NCI-H2171 treated with DMSO at 0.1 percent for 48 hours (cell line): ENCODE measurements at regions not wholly inside any gene's neighbourhood (a gene's known extent, or its start where the extent isn't known, plus 50 kb on each side); places are given as distances from the start of the nearest gene placed in this dataset.
"Not testable (repeated sequence)": the region's sequence is repeated elsewhere in the genome, so short reads cannot be mapped to it uniquely, and the experiment has no call there.

Source experiments
- DNase-seq: peaks from one replicate; lab custom pipeline; 2025; lab: John Stamatoyannopoulos, UW

DNA sequence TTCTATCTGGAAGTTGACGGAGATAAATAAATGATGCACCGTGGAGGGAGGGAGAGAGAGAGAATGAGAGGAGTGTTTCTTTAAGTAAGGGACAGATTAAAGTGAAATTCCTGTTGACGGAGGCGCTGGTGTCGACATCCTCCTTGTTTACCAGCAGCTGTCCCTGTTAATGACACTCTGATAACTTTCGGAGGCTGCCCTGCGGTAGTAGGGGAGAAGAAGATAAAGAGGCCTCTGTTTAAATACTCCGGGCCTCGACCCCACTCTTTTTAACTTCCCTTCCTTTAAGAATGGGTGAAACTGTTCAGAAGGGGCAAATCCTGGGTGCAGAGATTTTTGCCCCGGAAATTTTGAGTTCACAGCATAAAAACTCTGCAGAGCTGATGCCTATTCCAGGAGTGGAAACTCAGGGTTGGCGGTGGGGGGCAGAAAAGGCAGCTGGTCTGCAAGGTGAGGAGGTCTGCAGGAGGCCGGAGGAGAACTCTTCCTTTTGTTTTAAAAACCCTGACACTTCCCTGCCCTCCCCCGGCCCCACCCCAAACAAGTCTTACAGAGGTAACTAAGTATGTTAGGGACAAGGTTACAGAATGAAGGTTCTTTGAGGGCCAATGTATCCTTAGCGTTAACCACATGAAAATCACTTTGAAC lies 276.6 kb upstream of the NR2F2 start:
- no peak for DNase-seq

DNA sequence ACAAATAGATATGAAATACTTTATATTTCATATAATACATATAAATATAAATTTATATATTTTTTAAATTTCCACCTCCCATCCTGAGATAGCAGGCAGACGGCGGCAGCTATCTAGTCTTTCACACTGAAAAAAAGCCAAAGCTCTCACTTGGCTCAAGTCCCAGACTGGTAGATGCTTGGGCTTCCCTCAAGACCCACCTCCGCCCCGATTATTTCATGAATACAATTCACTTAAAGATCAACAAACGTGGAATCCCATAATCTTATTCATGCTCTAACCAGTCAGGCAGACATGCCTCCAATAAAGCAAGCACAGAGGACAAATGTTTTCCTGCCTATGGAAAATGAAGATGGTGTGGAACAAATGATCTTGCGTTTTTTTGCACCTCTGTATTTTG lies 275.9 kb upstream of the NR2F2 start:
- peak; percentile 0 for DNase-seq

- no peak for DNase-seq
Measured at GRCh38 chr15:96058103-96058851, 272.2 kb upstream of the NR2F2 start.

GRCh38 chr15:96058852-96059103 lies 271.7 kb upstream of the NR2F2 start:
- not testable (repeated sequence) for DNase-seq

- not testable (repeated sequence) for DNase-seq
Measured at GRCh38 chr15:96060591-96060990, 269.9 kb upstream of the NR2F2 start.

DNA sequence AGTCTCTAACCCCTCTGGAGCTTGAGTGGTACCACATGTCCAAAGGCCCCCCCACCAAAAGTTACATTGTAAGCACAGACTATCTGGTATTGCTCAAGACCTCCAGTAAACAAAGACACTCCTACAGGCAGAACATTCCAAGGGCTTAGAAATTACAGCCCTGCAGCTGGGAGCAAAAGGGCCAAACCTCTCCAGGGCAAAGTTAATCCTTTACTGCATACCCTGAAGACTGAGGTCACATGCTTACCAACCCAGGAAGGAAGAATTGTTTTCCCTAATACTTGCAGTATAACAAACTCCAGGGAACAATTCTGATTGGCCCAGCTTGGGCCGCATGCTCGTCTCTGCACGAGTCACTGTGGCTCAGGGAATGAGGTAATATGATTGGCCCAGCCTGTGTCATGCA lies 266.1 kb upstream of the NR2F2 start:
- DNase-seq: no peak

GRCh38 chr15:96066126-96066525 lies 264.4 kb upstream of the NR2F2 start:
- no peak for DNase-seq

GRCh38 chr15:96066852-96067495 lies 263.5 kb upstream of the NR2F2 start:
- DNase-seq: no peak

DNA sequence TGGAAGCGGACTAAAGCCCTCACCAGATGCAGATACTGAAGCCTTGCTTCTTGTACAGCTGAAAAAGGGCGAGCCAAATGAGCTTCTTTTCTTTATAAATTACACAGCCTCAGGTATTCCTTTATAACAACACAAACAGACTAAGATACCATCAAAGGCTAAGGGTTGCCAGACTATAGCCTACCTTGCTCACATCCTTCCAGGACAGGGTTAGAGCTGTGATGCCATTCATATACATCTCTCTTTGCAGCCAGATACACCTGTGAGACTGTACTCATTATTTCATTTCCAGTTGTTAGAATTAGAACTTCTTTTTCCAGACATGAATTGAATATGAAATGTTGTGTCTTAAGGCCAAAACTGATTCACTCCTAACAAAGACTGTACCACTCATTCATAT lies 262.8 kb upstream of the NR2F2 start:
- DNase-seq: no peak

DNA sequence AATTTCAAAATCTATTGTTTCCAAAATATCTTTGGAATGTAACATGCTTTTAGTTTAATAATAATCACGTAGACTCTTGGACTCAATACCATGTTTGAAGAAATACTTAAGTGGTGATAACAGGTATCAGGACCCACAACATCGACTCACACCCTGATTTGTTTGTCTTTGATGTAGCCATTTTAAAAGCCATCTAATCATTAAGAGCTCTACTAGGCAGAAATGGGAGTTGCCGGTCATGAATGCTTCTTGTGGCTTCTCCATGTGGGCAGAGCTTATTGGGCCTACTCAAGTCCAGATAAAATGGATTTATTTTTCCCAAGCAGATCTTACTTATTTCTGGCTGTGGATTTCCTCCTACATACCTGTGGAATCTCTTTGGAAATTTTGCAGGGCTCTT lies 261.6 kb upstream of the NR2F2 start:
- no peak for DNase-seq

- no peak for DNase-seq
Measured at GRCh38 chr15:96070636-96071035, 259.9 kb upstream of the NR2F2 start.

- no peak for DNase-seq
Measured at GRCh38 chr15:96072821-96073220, 257.7 kb upstream of the NR2F2 start.

- no peak for DNase-seq
Measured at GRCh38 chr15:96073908-96074307, 256.6 kb upstream of the NR2F2 start.

- no peak for DNase-seq
Measured at GRCh38 chr15:96075895-96076294, 254.6 kb upstream of the NR2F2 start.

GRCh38 chr15:96076350-96076749 lies 254.2 kb upstream of the NR2F2 start:
- DNase-seq: no peak

- DNase-seq: no peak
Measured at GRCh38 chr15:96079041-96079440, 251.5 kb upstream of the NR2F2 start.

DNA sequence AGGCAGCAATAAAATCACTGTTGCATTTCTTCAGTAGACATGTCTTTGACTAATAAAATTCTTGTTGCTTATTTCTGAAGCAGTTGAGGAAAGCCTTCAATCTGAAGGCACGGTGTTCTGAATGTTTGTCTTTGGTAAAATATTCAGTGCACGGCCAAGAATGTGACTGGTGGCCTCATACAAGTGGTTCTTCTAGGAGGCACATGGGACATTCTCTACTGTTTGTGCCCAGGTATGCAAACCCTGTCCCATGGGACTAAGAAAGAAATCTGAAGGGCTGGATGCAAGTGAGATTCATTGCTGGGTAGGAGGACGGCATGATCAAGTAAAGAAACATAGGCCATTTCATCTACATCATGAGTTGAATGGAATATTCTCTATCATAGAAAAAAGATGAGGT lies 250.6 kb upstream of the NR2F2 start:
- DNase-seq: no peak

DNA sequence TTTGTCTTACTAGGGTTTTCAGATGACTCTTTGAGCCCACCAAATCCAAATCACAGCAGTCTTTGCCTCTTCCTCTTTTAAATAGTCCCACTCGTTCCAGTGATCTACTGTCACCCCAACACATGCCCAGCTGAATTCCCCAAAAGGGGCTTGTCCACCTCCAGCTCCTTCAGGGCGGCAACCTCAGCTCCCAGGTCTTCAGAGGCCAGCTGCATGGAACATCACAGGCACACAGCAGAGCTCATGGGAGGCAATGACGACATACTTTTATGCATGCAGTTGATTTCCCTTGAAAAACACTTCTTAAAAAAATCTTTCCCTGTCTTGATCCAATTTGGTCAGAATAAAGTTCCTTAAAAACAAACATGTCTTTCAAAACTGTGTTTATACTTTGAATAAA lies 244.3 kb upstream of the NR2F2 start:
- no peak for DNase-seq

DNA sequence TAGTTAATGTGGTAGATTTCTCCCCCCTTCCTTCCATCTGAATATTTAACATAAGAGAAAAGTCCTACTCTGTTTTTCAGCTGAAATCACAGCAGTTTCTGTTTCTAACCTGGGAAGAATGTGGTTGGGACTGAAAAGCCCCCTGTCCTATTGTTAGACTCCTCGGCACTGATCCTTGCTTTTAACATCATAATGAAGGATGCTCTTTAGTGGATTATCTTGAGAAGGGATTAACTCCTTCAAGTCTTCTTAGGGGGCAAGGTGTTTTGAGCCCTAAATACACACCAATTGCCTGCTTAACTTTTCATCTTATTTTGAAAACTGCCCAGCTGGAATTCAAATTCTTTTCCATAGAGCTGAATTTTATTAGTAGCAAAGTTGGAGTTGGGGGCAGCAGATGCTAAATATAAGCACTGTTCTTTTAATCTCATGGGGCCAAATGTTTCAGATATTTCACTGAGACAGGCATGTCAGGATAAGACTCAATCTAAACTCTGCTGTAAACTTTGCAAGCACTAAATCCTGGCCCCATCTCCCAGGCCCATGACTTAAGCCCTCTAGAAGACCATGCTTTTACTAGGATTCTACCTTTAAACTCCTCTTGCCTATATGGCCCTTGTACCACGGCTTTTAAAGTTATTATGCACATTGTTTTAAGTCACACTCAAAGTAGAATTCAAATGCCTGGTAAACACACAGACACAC lies 243.2 kb upstream of the NR2F2 start:
- no peak for DNase-seq

DNA sequence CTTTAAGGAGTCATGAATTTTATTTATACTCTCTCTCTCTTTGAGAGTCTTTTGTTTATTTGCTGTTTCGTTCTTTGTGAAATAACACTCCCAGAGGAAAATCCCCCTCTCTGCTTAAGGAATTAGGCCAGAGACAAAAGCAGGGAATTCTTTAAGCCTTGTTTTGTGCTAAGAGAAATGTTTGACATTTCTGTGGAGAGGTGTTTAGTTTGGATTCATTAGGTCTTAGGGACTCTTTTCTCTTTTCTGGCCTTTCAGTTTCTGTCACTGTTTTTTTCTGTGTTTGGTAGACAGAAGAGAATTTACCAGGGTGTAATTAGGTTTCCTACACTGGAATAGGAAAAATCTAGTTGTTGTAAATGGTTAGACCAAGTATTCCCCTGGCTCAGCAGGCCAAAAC lies 241.8 kb upstream of the NR2F2 start:
- DNase-seq: no peak

DNA sequence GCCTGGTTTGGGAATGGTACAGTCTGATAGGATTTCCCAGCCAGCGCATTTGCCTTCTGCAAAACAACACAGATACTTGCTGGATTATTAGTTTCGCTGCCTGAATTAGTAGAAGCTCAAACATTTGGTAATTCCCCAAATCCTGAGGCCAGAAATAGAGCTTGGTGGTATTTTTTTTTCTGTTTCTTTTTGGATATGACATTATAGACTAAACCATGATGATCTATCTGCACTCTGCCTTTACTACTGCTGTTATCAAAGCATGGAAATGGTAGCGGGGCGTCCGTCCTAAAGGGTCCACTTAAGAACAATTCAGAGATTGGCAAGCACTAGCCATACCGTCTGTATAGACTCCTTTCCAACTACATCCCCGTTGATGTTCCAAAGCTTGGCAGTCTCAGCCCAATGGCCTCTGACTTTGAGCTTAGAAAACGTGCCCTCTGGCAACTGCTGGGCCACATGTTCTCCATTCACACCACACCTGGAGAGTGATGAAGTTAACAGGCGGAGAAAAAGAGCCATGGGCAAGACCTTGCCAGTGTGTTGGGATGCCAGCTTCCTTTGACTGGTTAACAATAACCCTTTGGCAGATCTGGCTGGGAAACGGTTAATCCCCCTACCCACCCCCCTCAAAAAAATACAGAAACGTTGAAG lies 241.0 kb upstream of the NR2F2 start:
- DNase-seq: no peak

DNA sequence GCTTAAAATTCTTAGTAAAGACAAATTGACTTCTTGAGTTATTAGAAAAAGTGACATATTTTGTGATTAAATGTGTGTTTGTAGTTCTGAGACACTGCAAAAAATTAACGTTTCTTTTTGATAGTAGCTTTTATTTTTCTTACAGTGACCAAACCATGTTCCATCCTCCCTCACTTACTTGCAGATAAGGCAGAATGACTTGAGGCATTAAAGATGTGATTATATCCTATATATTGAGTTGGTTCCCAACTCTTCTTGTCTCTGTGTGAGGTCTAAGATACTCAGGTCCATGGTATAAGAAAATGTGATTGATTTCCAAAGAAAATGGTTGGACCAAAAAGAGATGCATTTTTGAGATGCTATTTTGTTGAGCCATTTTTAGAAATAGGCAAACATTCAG lies 238.3 kb upstream of the NR2F2 start:
- DNase-seq: no peak

GRCh38 chr15:96093063-96093462 lies 237.4 kb upstream of the NR2F2 start:
- DNase-seq: no peak
